AG04449 (cell line): ENCODE measurements at regions not wholly inside any gene's neighbourhood (a gene's known extent, or its start where the extent isn't known, plus 50 kb on each side); places are given as distances from the start of the nearest gene placed in this dataset.

Experiments used
- CTCF ChIA-PET: fragments of 350-600 bp; formaldehyde crosslinking; extraction: SDS; loops from one replicate; lab custom pipeline; 2021; ENCODE audit warnings: antibody characterized with exemption; lab: Yijun Ruan, JAX
- POLR2A ChIA-PET: fragments of 400-600, 350-600 bp; formaldehyde crosslinking; extraction: SDS; loops from one replicate; lab custom pipeline; 2020; ENCODE audit warnings: antibody characterized with exemption, inconsistent platforms; lab: Yijun Ruan, JAX
- DNase-seq: peaks from one replicate; pipeline ENCODE4 v3.0.0-alpha.2; 2010; ENCODE audit warnings: low read depth, low spot score
- H3K4me3 ChIP-seq: 2 replicates; pipeline ENCODE4 v1.5.1; 2011; ENCODE audit warnings: low read depth, mild to moderate bottlenecking, control low read depth, low read length
- TF ChIP-seq, protein P1 (sequence below): IDR thresholded peaks from one replicate; pipeline ENCODE4 v1.5.1; 2011; ENCODE audit warnings: mild to moderate bottlenecking, moderate library complexity, low read length, control low read depth, inconsistent platforms; ENCODE audit not compliant: insufficient read depth; ENCODE audit errors: missing control alignments

DNA sequence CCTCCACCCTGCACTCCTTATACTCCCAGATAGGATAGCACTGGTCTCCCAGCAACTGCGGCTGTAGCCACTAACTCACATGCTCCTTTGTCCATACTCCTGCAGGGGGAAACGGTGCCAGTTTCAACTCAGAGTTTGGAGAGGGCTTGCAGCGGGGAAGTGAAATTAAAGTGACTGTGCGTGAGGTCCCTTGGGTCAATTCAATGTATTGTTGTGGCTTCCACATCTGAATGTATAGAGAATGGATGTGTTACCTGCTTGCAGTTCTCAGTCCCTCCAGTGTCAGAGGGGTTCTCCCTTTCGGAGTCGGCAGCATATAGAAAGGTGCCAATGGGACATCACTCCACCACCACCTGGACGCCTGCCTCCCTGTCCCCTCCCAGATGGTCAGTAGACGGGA lies 93.6 kb upstream of the CNKSR3 start:
- no peak for DNase-seq
- ChIA-PET POLR2A (no interaction called here), CTCF (no interaction called here)
- H3K4me3 ChIP-seq: no peak overlapping the region
- TF ChIP-seq, protein P1, sequence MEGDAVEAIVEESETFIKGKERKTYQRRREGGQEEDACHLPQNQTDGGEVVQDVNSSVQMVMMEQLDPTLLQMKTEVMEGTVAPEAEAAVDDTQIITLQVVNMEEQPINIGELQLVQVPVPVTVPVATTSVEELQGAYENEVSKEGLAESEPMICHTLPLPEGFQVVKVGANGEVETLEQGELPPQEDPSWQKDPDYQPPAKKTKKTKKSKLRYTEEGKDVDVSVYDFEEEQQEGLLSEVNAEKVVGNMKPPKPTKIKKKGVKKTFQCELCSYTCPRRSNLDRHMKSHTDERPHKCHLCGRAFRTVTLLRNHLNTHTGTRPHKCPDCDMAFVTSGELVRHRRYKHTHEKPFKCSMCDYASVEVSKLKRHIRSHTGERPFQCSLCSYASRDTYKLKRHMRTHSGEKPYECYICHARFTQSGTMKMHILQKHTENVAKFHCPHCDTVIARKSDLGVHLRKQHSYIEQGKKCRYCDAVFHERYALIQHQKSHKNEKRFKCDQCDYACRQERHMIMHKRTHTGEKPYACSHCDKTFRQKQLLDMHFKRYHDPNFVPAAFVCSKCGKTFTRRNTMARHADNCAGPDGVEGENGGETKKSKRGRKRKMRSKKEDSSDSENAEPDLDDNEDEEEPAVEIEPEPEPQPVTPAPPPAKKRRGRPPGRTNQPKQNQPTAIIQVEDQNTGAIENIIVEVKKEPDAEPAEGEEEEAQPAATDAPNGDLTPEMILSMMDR: no peak

DNA sequence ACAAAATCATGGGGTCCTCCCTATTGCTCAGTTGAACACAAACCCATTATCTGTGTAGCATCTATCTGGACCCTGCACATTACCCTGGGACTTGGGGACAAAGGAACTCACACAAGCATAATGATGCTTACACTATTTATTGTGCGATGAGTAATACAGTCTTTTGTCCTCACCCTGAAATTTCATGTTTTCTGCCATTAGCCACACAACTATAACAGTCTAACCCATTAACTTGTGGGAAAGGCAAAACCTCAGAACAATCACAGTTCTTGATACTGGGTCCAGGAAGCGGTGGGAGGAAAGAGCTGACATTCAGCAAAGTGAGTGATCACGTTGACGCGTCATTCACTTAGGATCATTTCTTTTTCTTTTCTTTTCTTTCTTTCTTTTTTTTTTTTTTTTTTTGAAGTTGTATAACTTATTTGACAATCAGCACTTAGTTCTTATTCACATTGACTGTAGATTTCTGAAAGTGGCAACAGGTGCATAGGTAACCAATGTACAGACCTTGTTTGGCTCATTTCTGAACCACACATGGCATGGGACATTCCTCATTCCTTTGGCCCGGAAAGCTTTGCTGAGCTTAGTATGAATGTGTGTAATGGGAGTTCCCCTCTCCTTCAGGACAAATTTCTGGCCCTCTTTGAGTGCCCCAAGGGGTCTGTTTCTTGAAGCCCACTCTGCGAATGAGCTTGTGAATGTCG lies 94.8 kb upstream of the CNKSR3 start:
- ChIA-PET CTCF (interaction anchor here (0.6 kb wide), 1 partner anchor 17 kb away, joined by 3 read pairs; no protein-coding TSS in a partner anchor), POLR2A (no interaction called here)
- no peak overlapping the region for H3K4me3 ChIP-seq
- DNase-seq: no peak
- TF ChIP-seq, protein P1: no peak

DNA sequence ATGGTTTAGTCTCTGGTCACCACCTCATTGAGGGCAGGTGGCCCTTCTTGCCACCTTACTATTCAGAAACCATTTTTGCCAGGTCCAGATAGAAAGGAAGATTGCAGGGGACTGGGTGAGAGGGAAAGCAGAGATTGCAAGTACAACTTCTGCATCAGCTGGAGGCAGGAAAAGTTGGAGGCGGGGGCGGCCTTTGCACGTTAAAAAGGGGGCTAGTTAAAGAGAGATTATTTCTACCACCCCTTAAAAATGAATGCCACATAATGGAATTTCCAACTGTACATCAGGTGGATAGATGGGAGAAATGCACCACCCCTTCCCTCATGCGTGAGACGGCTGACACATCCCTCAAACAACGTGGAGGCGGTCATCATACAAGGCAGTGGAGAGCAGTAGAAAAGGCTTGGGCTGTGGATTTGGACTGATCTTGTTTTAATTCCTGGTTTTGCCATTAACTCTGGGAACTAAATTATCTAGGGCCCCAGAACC lies 95.4 kb upstream of the CNKSR3 start:
- POLR2A ChIA-PET: no interaction called here
- TF ChIP-seq, protein P1: no peak
- CTCF ChIA-PET: no interaction called here

DNA sequence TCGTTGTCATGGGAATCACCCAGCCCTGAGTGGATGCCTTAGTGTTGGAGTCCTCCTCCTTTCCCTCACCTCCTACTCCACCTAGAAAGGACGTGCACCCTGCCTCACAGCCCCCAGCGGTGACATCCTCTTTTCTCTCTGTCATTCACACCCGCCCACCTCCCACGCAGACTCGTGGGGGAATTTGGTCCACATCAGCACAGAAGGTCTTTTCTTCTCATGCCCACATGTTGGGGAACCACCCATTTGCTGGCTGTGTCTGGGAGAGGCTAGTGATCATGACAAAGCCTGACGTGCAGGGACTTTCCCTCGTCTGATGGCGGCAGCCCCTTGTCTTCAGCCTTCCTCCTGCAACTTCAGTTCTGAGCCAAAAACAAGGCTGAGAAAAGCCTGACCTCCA lies 96.0 kb upstream of the CNKSR3 start:
- ChIA-PET CTCF (no interaction called here), POLR2A (no interaction called here)
- no peak for DNase-seq
- TF ChIP-seq, protein P1: no peak
- no peak overlapping the region for H3K4me3 ChIP-seq

More for the DNA sequence above, 95.4 kb upstream of the CNKSR3 start:
- no peak for DNase-seq
- no peak overlapping the region for H3K4me3 ChIP-seq

DNA sequence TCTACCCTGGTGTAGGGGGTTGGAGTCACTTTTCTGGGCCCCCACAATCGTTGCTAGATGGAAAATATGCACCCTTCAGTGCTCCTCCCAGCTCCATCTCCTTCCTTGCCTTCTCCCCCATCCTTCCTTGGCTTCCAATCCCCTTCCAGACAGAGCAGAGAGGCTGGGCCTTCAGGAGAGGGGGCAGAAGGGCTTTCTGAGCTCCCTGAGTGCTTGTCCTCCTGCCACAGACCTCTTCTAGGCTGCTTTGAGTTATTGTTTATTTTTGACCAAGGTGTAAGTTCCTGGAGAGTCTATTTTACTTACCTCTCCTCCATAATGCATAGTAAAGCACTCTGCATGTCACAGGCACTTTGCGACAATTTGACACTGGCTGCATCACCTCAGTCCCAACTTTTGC lies 96.4 kb upstream of the CNKSR3 start:
- ChIA-PET CTCF (no interaction called here), POLR2A (no interaction called here)
- DNase-seq: no peak
- H3K4me3 ChIP-seq: no peak overlapping the region
- TF ChIP-seq, protein P1: no peak

DNA sequence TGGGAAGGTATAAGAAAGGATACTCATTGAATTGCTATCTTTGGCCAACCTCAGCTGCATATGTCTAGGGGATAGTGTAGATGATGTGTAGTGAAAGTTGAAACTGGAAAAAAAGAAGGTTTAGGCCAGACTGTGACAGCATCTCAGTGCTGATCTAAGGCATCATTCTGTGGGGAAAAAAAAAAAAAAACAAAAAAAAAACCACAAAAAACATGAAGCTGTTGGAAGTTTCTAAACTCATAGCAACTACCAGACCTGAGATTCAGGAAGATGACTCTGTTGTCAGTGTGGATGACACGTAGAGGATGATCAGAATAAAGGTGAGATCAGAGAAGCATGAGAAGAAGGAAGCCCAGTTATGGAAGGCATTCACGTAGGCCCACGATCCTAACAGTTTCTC lies 100.8 kb upstream of the CNKSR3 start:
- ChIA-PET POLR2A (no interaction called here), CTCF (interaction anchor here (1.3 kb wide), 1 partner anchor 65 kb away, joined by 3 read pairs; no protein-coding TSS in a partner anchor)
- TF ChIP-seq, protein P1: no peak
- no peak overlapping the region for H3K4me3 ChIP-seq
- no peak for DNase-seq
